Breast epithelium (tissue), 4 donors: ENCODE measurements at regions not wholly inside any gene's neighbourhood (a gene's known extent, or its start where the extent isn't known, plus 50 kb on each side); places are given as distances from the start of the nearest gene placed in this dataset.
A peak's percentile ranks its signal among the peaks of the same experiment; 100 is the strongest.

Experiments used
- DNase-seq, 2 donors: peaks; one replicate each; pipeline ENCODE4 v3.0.0-alpha.2; 2019; ENCODE audit warnings: low spot score in 2 of 2
- H3K27ac ChIP-seq, 2 donors: fragments of 200-600 bp; sonication (generic) in 1 of 2; one replicate each; pipeline ENCODE4 v1.5.1; 2016 to 2019; ENCODE audit warnings: mild to moderate bottlenecking in 1 of 2
- H3K27me3 ChIP-seq, 2 donors: fragments of 200-600 bp; sonication (generic) in 1 of 2; one replicate each; pipeline versions ENCODE4 v1.5.1 to v1.6.0; 2017 to 2019; ENCODE audit warnings: control low read depth in 1 of 2, mild to moderate bottlenecking in 1 of 2
- H3K36me3 ChIP-seq: fragments of 200-600 bp; one replicate; pipeline ENCODE4 v1.5.1; 2019
- H3K4me1 ChIP-seq, 2 donors: fragments of 200-600 bp; sonication (generic); one replicate each; pipeline ENCODE4 v1.5.1; 2016 to 2019; ENCODE audit warnings: control low read depth in 1 of 2
- H3K4me3 ChIP-seq, 3 donors: fragments of 200-600 bp; sonication (generic); 1 replicate in 2 of 3; 2 replicates in 1 of 3; pipeline ENCODE4 v1.5.1; 2016 to 2019; ENCODE audit warnings: mild to moderate bottlenecking in 3 of 3, moderate library complexity in 2 of 3
- H3K9me3 ChIP-seq, 2 donors: fragments of 200-600 bp; sonication (generic) in 1 of 2; one replicate each; pipeline ENCODE4 v1.5.1; 2016 to 2019; ENCODE audit warnings: control low read depth in 1 of 2
- POLR2A ChIP-seq: fragments of 450-650 bp; IDR thresholded peaks from one replicate; pipeline ENCODE4 v1.6.1; 2016; ENCODE audit warnings: antibody characterized with exemption, mild to moderate bottlenecking, moderate library complexity
- POLR2AphosphoS5 ChIP-seq, 3 donors: sonication (generic); formaldehyde crosslinking; IDR thresholded peaks; one replicate each; pipeline ENCODE4 v1.6.1; 2017; ENCODE audit warnings: antibody characterized with exemption in 3 of 3
- intact Hi-C: fragments of 100-400 bp; cut with DNase I; formaldehyde crosslinking; loops from one replicate; pipeline ENCODE4 v1.15.1; 2023; ENCODE audit warnings: low total_unique reads
- TF ChIP-seq, protein P1 (sequence below), 3 donors: fragments of 450-650 bp; IDR thresholded peaks; one replicate each; pipeline ENCODE4 v1.5.1; 2016 to 2017; ENCODE audit warnings: antibody characterized with exemption in 3 of 3, mild to moderate bottlenecking in 3 of 3, moderate library complexity in 3 of 3

DNA sequence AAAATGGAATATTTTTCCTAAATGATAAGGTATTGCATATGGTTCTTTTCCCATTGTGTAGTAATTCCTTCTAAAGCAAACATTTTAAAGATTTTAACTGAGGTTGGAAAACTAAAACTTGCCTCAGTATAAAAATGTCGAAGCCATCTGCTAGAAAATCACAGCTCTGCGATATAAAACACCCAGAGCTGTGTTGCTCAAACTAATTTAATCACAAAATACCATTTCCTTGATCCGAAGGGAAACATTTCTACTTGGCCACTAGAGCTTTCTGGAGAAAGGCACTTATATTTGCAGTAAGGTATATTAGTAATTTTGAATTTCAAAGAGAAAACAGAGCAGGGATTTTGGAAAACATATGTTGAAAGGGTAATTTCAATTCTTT lies 209.2 kb upstream of the ZNF32 start:
- TF ChIP-seq POLR2AphosphoS5 (IDR thresholded peaks at IDR 0.05) (no peak), POLR2A (no peak)
- TF ChIP-seq, protein P1, sequence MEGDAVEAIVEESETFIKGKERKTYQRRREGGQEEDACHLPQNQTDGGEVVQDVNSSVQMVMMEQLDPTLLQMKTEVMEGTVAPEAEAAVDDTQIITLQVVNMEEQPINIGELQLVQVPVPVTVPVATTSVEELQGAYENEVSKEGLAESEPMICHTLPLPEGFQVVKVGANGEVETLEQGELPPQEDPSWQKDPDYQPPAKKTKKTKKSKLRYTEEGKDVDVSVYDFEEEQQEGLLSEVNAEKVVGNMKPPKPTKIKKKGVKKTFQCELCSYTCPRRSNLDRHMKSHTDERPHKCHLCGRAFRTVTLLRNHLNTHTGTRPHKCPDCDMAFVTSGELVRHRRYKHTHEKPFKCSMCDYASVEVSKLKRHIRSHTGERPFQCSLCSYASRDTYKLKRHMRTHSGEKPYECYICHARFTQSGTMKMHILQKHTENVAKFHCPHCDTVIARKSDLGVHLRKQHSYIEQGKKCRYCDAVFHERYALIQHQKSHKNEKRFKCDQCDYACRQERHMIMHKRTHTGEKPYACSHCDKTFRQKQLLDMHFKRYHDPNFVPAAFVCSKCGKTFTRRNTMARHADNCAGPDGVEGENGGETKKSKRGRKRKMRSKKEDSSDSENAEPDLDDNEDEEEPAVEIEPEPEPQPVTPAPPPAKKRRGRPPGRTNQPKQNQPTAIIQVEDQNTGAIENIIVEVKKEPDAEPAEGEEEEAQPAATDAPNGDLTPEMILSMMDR (IDR thresholded peaks at IDR 0.05): no peak
- no peaks in the 10 kb centered on the region for H3K36me3 ChIP-seq

DNA sequence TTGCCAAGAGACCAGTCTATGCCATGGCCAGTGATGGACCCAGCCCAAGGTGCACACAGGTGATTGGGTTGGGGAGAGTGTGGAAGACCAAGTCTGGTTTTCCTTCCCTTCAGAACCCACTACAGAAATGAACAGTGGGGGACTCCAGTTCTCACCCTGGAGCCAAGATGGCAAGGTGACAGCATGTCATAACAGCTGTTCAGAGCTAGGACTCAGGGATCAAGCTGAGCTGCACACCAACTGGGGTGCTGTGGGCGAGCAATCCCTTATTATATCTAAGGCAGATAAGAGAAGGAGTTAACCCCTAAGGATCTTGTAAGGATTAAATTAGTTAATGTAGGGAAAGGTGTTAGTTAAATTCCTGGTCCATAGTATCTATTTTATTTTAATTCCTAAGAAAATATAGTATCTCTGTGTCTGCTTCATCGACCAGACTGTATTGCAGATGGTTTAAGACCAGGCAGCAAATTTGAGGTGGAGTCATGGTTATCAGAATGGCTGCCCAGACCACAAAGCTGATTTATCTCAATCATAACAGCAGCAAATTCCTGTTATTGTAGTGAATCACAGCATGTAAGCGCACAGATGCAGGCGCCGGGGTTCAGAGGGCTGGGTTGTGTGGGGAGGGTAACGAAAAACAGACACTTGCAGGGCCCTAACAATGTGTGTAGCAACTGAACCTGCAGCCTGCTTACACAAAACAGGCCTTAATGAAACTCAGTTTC lies 208.7 kb upstream of the ZNF32 start:
- TF ChIP-seq, protein P1 (IDR thresholded peaks at IDR 0.05): no peak
- TF ChIP-seq POLR2A: no peak
- no peak for TF ChIP-seq POLR2AphosphoS5 (IDR thresholded peaks at IDR 0.05)
- Histone ChIP-seq H3K9me3 (no peaks in the 10 kb centered on the region), H3K27me3 (no peaks in the 10 kb centered on the region), H3K4me3 (no peak overlapping the region), H3K4me1 (peaks cover 0 to 4% of the 10 kb centered on the region in 2 donors), H3K27ac (no peak overlapping the region), H3K36me3 (no peaks in the 10 kb centered on the region)
- no peak for DNase-seq
- intact Hi-C loops: no loop called here

More for the DNA sequence above, 209.2 kb upstream of the ZNF32 start:
- DNase-seq: no peak
- peaks cover 0 to 4% of the 10 kb centered on the region in 2 donors for H3K4me1 ChIP-seq
- intact Hi-C loops: no loop called here
- no peak overlapping the region for H3K4me3 ChIP-seq
- no peak overlapping the region for H3K27ac ChIP-seq
- no peaks in the 10 kb centered on the region for H3K9me3 ChIP-seq
- H3K27me3 ChIP-seq: no peaks in the 10 kb centered on the region

DNA sequence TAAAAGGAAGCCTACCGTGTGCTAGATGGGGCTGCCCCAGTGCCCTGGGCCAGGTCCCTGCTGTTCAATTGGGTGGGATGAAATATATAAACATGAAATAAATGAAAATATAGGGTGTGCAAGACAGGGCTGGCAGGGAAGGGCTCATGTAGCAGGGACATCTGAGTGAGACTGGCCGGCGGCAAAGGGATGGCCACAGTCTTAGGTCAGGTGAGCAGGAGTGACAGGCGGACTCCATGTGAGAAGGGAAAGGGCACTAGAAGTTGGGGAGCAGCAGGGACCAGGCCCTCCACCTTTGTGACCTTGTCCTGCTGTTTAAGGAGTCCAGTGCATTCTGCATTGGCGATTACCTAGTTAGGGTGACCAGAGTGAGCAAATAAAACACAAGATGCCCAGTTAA lies 207.6 kb upstream of the ZNF32 start:
- no peaks in the 10 kb centered on the region for H3K36me3 ChIP-seq
- intact Hi-C loops: no loop called here
- no peak for DNase-seq
- H3K9me3 ChIP-seq: no peaks in the 10 kb centered on the region
- H3K4me1 ChIP-seq: peaks cover 0 to 4% of the 10 kb centered on the region in 2 donors
- TF ChIP-seq POLR2AphosphoS5 (IDR thresholded peaks at IDR 0.05) (no peak), POLR2A (no peak)
- TF ChIP-seq, protein P1 (IDR thresholded peaks at IDR 0.05): no peak
- H3K27ac ChIP-seq: no peak overlapping the region
- H3K27me3 ChIP-seq: no peaks in the 10 kb centered on the region
- no peak overlapping the region for H3K4me3 ChIP-seq

DNA sequence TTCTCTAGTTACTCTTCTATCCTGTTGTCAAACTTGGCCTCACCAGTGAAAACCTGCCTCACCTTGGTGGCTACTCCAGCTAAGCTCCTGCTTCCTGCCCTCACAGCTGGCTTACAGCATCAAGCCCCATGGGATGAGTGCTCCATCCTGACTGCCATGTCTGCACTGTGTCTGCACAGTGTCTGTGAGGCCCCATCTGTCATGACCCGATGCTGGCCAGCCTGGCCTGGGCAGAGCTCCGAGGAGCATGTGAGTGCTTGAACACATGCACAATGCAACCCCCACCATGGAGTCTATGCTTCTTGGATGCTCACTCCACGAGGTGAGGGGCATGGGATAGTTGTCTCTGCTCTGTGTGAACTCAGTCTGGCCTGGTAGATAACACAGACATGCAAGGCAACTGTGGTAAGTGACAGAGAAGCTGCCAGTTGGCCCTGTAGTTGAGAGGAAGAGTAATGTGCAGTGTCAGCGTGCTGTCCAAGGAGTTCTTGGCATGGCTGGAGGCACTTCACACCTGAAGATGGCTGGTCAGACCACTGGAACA lies 207.1 kb upstream of the ZNF32 start:
- TF ChIP-seq, protein P1 (IDR thresholded peaks at IDR 0.05): no peak
- Histone ChIP-seq H3K4me1 (peaks cover 0 to 4% of the 10 kb centered on the region in 2 donors), H3K27ac (no peak overlapping the region), H3K36me3 (no peaks in the 10 kb centered on the region), H3K4me3 (no peak overlapping the region), H3K9me3 (no peaks in the 10 kb centered on the region), H3K27me3 (no peaks in the 10 kb centered on the region)
- intact Hi-C loops: no loop called here
- DNase-seq: no peak

DNA sequence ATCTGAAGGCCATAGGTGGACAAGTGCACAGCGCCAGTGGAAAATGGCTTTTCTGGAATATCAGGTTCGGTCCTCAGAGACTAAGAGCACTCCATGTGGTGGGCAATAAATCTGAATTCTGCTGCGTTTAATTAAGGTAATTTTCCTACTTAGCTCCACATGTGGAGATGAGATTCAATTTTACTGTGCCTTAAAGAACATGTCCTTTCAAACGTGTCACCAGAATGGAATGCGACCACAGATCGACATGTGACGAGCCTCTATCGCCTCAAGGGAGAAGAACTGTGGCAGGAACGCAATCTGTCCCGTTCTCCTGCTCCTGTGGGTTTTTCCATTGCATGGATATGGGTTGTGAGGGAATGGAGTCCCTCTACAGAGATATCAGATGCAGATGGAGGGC lies 205.3 kb upstream of the ZNF32 start:
- no peak overlapping the region for H3K4me3 ChIP-seq
- no peaks in the 10 kb centered on the region for H3K36me3 ChIP-seq
- peaks cover 0 to 4% of the 10 kb centered on the region in 2 donors for H3K4me1 ChIP-seq
- H3K9me3 ChIP-seq: no peaks in the 10 kb centered on the region
- intact Hi-C loops: no loop called here
- no peaks in the 10 kb centered on the region for H3K27me3 ChIP-seq
- DNase-seq: peak in 1 of 2 donors; percentile 85
- H3K27ac ChIP-seq: peak overlapping the region; percentile 70 to 82
- TF ChIP-seq POLR2A (no peak), POLR2AphosphoS5 (IDR thresholded peaks at IDR 0.05) (peak; percentile 62 to 83 (median 65))
- TF ChIP-seq, protein P1 (IDR thresholded peaks at IDR 0.05): no peak
